Smooth muscle cell (in vitro differentiated cells): ENCODE measurements at regions not wholly inside any gene's neighbourhood (a gene's known extent, or its start where the extent isn't known, plus 50 kb on each side); places are given as distances from the start of the nearest gene placed in this dataset.
"Not testable (repeated sequence)": the region's sequence is repeated elsewhere in the genome, so short reads cannot be mapped to it uniquely, and the experiment has no call there.

ENCODE experiments used
- DNase-seq: peaks from one replicate; lab custom pipeline; 2025; ENCODE audit not compliant: unreplicated experiment; lab: John Stamatoyannopoulos, UW
- H2AFZ ChIP-seq: fragments of 200-600 bp; sonication (generic); 2 replicates; pipeline ENCODE4 v1.6.0; 2016; ENCODE audit warnings: antibody characterized with exemption, low read depth, mild to moderate bottlenecking
- H3F3A ChIP-seq: fragments of 200-600 bp; sonication (generic); 2 replicates; pipeline ENCODE4 v1.6.0; 2017; ENCODE audit warnings: antibody characterized with exemption, low read depth
- H3K27ac ChIP-seq: fragments of 200-600 bp; sonication (generic); 2 replicates; pipeline ENCODE4 v1.5.1; 2016; ENCODE audit warnings: low read depth, mild to moderate bottlenecking
- H3K27me3 ChIP-seq: fragments of 200-600 bp; sonication (generic); 2 replicates; pipeline ENCODE4 v1.6.1; 2016; ENCODE audit warnings: low read depth, mild to moderate bottlenecking
- H3K36me3 ChIP-seq: fragments of 200-600 bp; sonication (generic); 2 replicates; pipeline ENCODE4 v1.5.1; 2016; ENCODE audit warnings: low read depth
- H3K4me1 ChIP-seq: fragments of 200-600 bp; sonication (generic); 2 replicates; pipeline ENCODE4 v1.5.1; 2016; ENCODE audit warnings: low read depth
- H3K4me2 ChIP-seq: fragments of 200-600 bp; sonication (generic); 2 replicates; pipeline ENCODE4 v1.6.0; 2016; ENCODE audit warnings: mild to moderate bottlenecking
- H3K4me3 ChIP-seq: fragments of 200-600 bp; sonication (generic); 2 replicates; pipeline ENCODE4 v1.5.1; 2016; ENCODE audit warnings: mild to moderate bottlenecking
- H3K79me2 ChIP-seq: fragments of 200-600 bp; sonication (generic); 2 replicates; pipeline ENCODE4 v1.6.0; 2016; ENCODE audit warnings: low read depth, mild to moderate bottlenecking
- H3K9ac ChIP-seq: fragments of 200-600 bp; sonication (generic); 2 replicates; pipeline ENCODE4 v1.6.0; 2016; ENCODE audit warnings: low read depth
- H3K9me3 ChIP-seq: fragments of 200-600 bp; sonication (generic); replicated peaks from 2 replicates; pipeline ENCODE4 v1.5.1; 2016; ENCODE audit warnings: low read depth
- H4K20me1 ChIP-seq: fragments of 200-600 bp; sonication (generic); 2 replicates; pipeline ENCODE4 v1.6.0; 2016; ENCODE audit warnings: low read depth
- WGBS: methylation state at CpG from one replicate; pipeline ENCODE4 v1.1.7; 2016; ENCODE audit warnings: low lambda C conversion rate; 5-methylcytosine and 5-hydroxymethylcytosine counted together
- TF ChIP-seq, protein P1 (sequence below): fragments of 200-600 bp; sonication (generic); IDR thresholded peaks from 2 replicates; pipeline ENCODE4 v1.5.1; 2017; ENCODE audit warnings: borderline replicate concordance, mild to moderate bottlenecking, antibody characterized with exemption; ENCODE audit not compliant: insufficient read depth, poor library complexity, severe bottlenecking

DNA sequence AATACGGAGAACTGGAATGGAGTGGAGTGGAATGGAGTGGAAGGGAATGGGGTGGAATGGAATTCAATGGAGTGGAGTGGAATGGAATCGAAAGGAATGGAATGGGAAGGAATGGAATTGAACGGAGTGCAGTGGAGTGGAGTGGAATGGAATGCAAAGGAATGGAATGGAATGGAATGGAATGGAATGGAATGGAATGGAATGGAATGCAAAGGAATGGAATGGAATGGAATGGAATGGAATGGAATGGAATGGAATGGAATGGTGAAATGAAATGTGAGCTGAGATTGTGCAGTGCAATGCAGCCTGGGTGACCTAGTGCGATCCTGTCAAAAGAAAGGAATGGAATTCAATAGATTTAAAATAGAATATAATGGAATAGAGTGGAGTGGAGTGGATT, 357.3 kb upstream of the WSB1 start:
- not testable (repeated sequence) for H3K4me1 ChIP-seq, DNase-seq, H4K20me1 ChIP-seq, H3K4me3 ChIP-seq, H2AFZ ChIP-seq, H3F3A ChIP-seq, H3K79me2 ChIP-seq, H3K27ac ChIP-seq, H3K9me3 ChIP-seq, H3K4me2 ChIP-seq, H3K9ac ChIP-seq, H3K36me3 ChIP-seq, H3K27me3 ChIP-seq
- 76% methylated on average over 4 of the region's 4 CpGs for WGBS

DNA sequence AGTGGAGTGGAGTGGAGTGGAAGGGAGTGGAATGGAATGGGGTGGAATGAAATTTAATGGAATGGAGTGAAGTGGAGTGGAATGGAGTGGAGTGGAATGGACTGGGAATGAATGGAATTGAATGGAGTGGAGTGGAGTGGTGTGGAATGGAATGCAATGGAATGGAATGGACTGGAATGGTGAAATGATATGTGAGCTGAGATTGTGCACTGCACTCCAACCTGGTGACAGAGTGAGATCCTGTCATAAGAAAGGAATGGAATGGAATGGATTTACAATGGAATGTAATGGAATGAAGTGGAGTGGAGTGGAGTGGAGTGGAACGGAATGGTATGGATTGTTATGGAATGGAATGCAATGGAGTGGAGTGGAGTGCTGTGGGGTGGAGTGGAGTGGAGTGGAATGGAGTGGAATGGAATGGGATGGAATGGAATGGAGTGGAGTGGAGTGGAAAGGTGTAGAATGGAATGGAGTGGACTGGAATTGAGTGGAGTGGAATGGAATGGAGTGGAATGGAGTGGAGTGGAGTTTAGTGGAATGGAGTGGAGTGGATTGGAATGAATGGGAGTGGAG, 356.1 kb upstream of the WSB1 start:
- not testable (repeated sequence) for DNase-seq, H3K27ac ChIP-seq, H3K4me1 ChIP-seq, H3K9ac ChIP-seq, H2AFZ ChIP-seq, H3K9me3 ChIP-seq, H4K20me1 ChIP-seq, H3K4me2 ChIP-seq, H3K4me3 ChIP-seq, H3K79me2 ChIP-seq, H3K36me3 ChIP-seq, H3K27me3 ChIP-seq, H3F3A ChIP-seq
- WGBS, result 34% methylated on average over 1 of the region's 1 CpG

DNA sequence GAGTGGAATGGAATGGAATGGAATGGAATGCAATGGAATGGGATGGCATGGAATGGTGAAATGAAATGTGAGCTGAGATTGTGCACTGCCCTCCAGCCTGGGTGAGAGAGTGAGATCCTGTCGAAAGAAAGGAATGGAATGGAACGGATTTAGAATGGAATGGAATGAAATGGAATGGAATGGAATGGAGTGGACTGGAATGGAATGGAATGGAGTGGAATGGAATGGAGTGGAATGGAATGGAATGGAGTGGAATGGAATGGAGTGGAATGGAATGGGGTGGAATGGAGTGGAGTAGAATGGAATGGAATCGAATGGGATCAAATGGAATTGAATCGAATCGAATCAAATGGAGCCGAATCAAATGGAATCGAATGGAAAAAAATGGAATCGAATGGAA, 354.2 kb upstream of the WSB1 start:
- H3K9ac ChIP-seq, H3F3A ChIP-seq, H3K4me3 ChIP-seq, H2AFZ ChIP-seq, H3K27me3 ChIP-seq, H4K20me1 ChIP-seq, H3K27ac ChIP-seq, H3K9me3 ChIP-seq, H3K36me3 ChIP-seq, DNase-seq, H3K4me2 ChIP-seq, H3K79me2 ChIP-seq, H3K4me1 ChIP-seq: not testable (repeated sequence)
- WGBS, result 62% methylated on average over 8 of the region's 8 CpGs

DNA sequence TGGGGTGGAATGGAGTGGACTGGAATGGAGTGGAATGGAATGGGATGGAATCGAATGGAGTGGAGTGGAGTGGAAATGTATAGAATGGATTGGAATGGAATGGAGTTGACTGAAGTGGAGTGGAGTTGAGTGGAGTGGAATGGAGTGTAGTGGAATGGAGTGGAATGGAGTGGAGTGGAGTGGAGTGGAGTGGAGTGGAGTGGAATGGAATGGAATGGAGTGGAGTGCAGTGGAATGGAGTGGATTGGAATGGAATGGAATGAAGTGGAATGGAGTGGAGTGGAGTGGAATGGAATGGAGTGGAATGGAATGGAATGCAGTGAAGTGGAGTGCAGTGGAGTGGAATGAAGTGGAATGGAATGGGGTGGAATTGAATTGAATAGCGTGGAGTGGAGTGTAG, 353.3 kb upstream of the WSB1 start:
- H3K4me1 ChIP-seq, H3K36me3 ChIP-seq, H3K9ac ChIP-seq, H3K4me3 ChIP-seq, H2AFZ ChIP-seq, H3K4me2 ChIP-seq, H3F3A ChIP-seq, H4K20me1 ChIP-seq, H3K27ac ChIP-seq, H3K9me3 ChIP-seq, H3K79me2 ChIP-seq, H3K27me3 ChIP-seq, DNase-seq: not testable (repeated sequence)
- 32% methylated on average over 2 of the region's 2 CpGs for WGBS

DNA sequence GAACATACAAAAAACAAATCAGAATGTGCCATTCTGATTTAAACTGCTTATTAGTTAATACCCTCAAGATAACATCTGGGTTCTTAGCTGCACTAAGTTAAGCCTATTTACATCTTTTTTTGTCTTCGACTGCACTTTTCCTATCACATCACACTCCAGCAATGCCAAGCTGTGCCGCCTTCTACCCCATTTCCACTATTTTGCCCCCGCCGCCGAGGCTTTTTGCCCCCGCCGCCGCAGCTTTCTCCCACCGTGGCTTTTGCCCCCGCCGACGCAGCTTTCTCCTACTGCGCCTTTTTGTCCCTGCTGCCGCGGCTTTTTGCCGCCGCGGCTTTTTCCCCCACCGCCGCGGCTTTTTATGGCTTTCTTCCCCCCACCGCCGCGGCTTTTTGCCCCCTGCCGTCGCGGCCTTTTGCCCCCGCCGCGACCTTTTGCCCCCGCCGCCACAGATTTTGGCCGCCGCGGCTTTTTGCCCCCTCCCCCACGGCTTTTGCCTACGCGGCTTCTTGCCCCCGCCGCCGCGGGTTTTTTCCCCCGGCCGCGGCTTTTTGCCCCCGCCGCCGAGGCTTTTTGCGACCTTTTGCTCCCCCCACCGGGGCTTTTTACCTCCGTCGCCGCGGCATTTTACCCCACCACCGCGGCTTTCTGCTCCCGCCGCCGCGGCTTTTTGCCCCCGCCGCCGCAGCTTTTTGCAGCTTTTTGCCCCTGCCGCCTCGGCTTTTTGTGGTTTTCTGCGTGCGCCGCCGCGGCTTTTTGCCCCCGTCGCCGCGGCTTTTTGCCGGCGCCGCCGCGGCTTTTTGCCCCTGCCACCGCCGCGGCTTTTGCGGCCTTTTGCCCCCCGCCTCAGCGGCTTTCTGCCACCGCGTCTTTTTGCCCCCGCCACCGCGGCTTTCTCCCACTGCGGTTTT, 331.4 kb upstream of the WSB1 start:
- Histone ChIP-seq H3K4me3 (no peak overlapping the region), H4K20me1 (no peaks in the 10 kb centered on the region), H2AFZ (no peak overlapping the region), H3K27me3 (no peaks in the 10 kb centered on the region), H3K79me2 (no peaks in the 10 kb centered on the region), H3K4me2 (no peak overlapping the region), H3K4me1 (no peaks in the 10 kb centered on the region), H3K36me3 (no peaks in the 10 kb centered on the region), H3K9ac (no peak overlapping the region), H3K27ac (no peak overlapping the region), H3F3A (no peaks in the 10 kb centered on the region), H3K9me3 (peaks cover 6% of the 10 kb centered on the region)
- DNase-seq, result no peak
- TF ChIP-seq, protein P1, sequence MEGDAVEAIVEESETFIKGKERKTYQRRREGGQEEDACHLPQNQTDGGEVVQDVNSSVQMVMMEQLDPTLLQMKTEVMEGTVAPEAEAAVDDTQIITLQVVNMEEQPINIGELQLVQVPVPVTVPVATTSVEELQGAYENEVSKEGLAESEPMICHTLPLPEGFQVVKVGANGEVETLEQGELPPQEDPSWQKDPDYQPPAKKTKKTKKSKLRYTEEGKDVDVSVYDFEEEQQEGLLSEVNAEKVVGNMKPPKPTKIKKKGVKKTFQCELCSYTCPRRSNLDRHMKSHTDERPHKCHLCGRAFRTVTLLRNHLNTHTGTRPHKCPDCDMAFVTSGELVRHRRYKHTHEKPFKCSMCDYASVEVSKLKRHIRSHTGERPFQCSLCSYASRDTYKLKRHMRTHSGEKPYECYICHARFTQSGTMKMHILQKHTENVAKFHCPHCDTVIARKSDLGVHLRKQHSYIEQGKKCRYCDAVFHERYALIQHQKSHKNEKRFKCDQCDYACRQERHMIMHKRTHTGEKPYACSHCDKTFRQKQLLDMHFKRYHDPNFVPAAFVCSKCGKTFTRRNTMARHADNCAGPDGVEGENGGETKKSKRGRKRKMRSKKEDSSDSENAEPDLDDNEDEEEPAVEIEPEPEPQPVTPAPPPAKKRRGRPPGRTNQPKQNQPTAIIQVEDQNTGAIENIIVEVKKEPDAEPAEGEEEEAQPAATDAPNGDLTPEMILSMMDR, result no peak
- WGBS, result 90% methylated on average over 54 of the region's 91 CpGs
